T follicular helper cell (primary cell): ENCODE measurements at regions not wholly inside any gene's neighbourhood (a gene's known extent, or its start where the extent isn't known, plus 50 kb on each side); places are given as distances from the start of the nearest gene placed in this dataset.

Experiments used
- DNase-seq: peaks from one replicate; pipeline ENCODE4 v3.0.0-alpha.2; 2020; ENCODE audit warnings: low read depth

DNA sequence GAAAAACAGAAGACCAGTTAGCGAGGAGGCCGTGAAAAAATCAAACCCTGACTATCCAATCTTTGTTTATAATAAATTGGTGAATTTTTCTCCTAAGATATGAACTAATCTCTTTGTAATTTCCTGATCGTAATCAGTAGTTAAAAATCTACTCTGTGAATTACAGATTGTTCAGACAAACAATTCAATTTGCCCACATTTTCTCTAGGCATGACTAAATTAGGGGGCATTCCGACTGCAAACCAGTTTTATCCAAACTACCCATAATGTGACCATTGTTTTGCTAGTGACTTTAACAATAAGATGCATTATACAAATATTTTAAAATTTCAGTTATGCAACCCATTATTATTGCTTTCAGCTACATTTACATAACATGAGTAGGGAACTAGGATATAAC is 546.9 kb upstream of the ADAMTS5 start:
- no peak for DNase-seq

DNA sequence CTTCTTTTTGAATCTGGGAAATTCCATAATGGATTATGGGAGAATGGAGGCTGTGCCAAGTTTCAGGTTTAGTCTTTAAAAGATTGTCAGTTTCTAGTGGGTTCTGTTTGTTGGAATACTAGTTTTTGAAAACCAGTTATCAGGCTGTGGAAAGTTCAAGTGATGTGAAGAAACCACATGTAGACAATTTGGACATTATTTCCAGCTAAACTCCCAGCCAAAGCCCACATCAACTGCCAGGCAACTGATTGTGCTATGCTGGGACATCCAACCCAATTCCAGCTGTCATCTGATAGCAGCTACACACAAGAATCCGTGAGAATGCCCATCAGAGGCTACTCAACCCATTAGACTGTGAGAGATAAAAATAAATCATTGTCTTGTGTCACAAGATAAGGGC is 546.1 kb upstream of the ADAMTS5 start:
- no peak for DNase-seq

GRCh38 chr21:27511233-27511632 is 544.3 kb upstream of the ADAMTS5 start:
- DNase-seq: no peak

DNA sequence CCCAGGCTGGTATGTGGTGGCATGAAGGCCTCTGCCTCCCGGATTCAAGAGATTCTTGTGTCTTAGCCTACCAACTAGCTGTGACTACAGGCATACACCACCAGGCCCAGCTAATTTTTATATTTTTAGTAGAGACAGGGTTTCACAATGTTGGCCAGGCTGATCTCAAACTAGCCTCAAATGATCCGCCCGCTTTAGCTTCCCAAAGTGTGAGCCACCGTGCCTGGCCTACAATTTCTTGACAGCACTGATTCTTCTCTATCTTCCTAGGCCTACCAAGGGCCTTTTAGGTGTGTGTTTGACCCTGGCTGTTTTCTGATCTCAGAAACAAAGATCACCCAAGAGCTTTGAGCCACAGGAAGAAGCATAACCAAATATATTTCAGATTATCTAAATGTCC is 540.8 kb upstream of the ADAMTS5 start:
- DNase-seq: no peak

DNA sequence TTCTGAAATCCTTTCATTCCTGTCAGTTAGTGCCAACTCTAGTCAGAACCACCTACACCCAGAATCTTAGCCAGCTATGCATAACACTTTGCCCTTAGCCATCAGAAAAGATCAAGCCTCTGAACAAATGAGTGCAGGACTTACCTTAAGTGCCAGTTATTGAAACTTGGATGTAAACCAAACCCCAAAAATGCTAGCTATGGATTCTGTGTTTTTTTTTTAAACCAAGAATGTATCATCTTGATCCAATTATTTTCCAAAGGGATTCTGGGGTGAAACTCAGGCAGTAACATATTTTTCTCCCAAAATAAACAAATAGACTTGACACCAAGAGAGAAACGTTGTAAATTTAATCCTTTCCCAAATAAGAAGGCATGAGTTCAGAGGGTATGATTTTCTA is 538.6 kb upstream of the ADAMTS5 start:
- DNase-seq: no peak

- DNase-seq: no peak
These were observed 535.9 kb upstream of the ADAMTS5 start for GRCh38 chr21:27502801-27503200.

DNA sequence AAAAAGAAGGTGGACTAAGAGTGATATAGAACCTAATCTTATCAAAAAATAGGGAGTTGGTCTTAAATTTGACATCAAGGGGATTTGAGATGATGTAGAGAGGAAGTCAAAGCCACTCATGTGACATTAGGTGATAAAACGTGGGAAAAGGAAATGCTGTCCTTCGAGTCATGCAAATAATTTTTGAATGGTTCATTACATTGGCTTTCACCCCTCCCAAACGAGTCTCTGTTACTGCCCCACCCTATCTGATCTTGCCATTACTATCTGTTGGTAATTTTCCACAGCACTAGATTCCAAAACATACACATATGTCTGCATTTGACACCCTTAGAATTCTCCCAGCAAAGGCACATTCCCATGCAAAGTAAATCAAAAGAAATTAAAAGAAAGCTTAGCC is 531.1 kb upstream of the ADAMTS5 start:
- no peak for DNase-seq

DNA sequence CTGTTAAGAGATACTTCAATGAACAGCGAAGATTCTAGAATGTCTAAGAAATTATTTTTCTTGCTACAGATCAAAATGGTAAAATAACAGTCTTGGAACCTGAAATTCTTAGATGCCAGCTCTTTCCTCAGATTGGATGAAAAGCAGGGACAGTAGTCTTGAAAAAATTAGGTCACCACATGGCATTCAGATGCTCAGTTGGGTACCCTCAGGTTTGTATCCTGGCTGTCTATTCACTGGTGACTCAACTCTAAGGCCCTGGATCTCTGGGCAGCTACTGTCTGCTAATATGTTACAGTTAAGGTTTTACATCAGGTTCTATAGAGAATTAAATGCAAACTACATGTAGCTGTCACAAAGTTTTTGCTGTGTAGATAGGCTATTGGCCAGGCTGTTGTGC is 528.9 kb upstream of the ADAMTS5 start:
- no peak for DNase-seq

DNA sequence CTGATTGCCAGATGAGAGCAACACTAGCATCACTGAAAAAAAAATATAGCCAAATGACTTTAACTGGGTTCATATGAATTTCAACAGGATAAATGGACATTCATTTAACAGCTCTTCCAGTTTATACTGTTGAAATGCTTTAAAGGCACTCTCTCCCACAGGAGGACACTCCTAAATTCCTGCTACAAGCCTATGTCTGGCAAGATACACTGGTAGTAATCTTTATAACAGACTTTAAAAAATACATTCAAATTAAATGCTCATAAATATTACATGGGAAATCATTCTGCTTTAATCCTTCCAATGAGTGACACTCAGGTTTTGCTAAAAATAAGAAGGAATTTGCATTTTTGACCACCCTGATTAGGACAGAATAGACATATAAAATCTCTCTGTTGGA is 526.7 kb upstream of the ADAMTS5 start:
- DNase-seq: no peak

DNA sequence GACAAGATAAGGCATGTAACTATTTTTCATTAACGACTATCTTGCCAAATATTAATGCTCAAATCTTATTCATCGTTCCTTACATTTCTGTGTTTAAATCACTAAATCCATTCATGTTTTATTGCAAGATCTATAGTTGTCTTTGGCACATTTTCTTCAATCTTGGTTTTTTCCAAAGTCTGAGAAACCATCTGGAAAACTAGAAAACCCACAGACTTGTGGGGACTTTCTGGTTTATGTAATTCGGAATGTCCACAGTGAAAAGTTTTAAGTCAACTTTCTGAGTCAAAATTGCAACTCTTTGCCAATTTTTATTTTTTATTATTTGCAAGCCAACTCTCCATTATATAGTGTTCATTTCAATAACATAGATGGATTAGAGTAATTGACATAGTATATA is 520.8 kb upstream of the ADAMTS5 start:
- no peak for DNase-seq

DNA sequence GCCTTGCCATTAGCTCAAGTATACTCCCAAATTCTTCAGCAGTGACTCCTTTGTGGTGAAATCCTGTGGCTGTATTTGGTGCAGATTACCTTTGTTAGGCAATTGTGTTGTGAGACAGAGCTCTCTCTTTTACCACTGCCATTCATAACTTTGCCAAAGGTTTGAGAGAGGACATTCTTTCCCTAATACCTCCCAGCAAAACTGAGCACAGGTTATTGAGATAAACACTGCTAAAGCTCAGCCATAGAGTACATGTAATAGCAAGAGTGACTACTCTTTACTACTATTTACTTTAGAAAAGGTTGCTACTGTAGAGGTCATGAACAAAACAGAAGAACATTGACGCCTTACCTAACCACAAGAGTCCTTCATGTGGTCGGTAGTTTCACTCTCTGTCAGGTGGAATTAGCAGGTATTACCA is 514.0 kb upstream of the ADAMTS5 start:
- DNase-seq: no peak

DNA sequence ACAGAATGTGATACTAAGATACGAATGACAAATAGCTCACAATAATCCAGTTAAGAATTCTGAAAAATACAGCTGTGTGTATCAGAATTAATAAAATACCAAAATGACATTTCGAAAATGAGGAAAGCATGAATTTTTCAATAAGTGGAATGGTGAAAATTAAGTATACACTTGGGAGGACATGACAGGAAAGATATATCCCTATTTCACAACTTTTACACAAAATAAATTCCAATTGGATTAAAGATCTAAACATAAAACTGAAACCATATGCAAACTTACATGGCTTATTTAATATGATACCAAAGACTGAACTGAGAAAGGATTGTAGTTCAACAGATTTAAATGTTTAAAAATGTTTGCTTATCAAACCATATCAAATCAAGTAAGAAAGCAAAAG is 510.4 kb upstream of the ADAMTS5 start:
- no peak for DNase-seq

- no peak for DNase-seq
These were observed 509.8 kb upstream of the ADAMTS5 start for GRCh38 chr21:27476696-27477095.

GRCh38 chr21:27475363-27475955 is 508.6 kb upstream of the ADAMTS5 start:
- DNase-seq: no peak

- DNase-seq: no peak
These were observed 500.5 kb upstream of the ADAMTS5 start for GRCh38 chr21:27467366-27467765.

GRCh38 chr21:27466140-27466539 is 499.3 kb upstream of the ADAMTS5 start:
- DNase-seq: no peak

- DNase-seq: no peak
These were observed 497.8 kb upstream of the ADAMTS5 start for GRCh38 chr21:27464648-27465047.

GRCh38 chr21:27462726-27463125 is 495.8 kb upstream of the ADAMTS5 start:
- no peak for DNase-seq

GRCh38 chr21:27454234-27454633 is 487.3 kb upstream of the ADAMTS5 start:
- no peak for DNase-seq

GRCh38 chr21:27451116-27451515 is 484.2 kb upstream of the ADAMTS5 start:
- no peak for DNase-seq

GRCh38 chr21:27450216-27450615 is 483.3 kb upstream of the ADAMTS5 start:
- DNase-seq: no peak

DNA sequence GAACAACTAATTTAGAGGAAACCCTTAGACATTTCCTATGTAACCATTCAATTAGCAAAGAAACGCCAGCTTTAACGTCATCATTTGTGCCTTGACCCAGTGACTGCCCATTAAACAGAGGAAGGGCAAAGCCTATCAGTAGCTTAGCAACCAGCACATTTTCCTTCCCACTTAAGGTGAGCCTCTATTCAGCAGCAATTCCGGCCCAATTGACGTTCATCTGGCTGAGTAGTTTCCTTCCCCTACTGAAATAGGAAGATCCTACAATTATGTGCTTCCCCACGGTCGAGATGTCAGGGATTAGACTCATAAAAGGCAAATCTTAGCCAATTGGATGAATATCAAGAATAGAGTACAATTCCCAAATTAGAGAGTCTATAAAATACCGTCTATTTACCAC is 482.1 kb upstream of the ADAMTS5 start:
- DNase-seq: no peak

- DNase-seq: no peak
These were observed 481.0 kb upstream of the ADAMTS5 start for GRCh38 chr21:27447843-27448242.

DNA sequence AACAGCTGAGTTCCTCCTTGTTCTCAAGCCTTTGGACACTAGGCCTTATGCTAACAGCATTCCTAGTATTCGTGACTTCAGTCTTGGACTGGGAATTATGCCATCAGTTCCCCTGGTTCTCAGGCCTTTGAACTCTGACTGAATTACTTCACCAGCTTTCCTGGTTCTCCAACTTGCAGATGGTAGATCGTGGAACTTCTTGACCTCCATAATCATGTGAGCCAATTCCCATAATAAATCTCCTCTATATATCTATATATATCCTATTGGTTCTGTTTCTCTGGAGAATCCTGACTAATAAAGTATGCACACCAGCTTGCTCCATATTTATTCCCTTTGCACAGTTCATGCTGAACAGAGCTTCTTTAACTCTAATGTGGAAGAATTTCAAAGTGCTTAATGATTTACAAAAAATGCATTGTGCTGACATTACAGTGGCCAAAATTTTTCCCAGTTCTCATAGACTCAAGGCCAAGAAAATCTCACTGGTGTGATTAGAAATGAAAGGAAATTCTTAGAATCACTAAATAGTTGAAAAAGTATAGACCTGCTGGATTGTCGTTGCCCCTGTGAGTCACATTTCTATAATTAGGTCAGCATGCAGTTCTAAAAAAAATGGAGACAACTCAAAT is 462.9 kb upstream of the ADAMTS5 start:
- DNase-seq: no peak
